Cortex of kidney (tissue), 1 donor: ENCODE measurements at regions not wholly inside any gene's neighbourhood (a gene's known extent, or its start where the extent isn't known, plus 50 kb on each side); places are given as distances from the start of the nearest gene placed in this dataset.

Experiments
- DNase-seq: peaks from one replicate; lab custom pipeline; 2025; lab: John Stamatoyannopoulos, UW

GRCh38 chr14:97350894-97351731, 553.9 kb downstream of the VRK1 start:
- no peak for DNase-seq

GRCh38 chr14:97353102-97353501, 555.9 kb downstream of the VRK1 start:
- DNase-seq = no peak

GRCh38 chr14:97354119-97354722, 557.0 kb downstream of the VRK1 start:
- no peak for DNase-seq

- DNase-seq = no peak
Observed at GRCh38 chr14:97359341-97359740, 562.2 kb downstream of the VRK1 start.

- no peak for DNase-seq
Observed at GRCh38 chr14:97361181-97361580, 564.0 kb downstream of the VRK1 start.

GRCh38 chr14:97361958-97362357, 564.8 kb downstream of the VRK1 start:
- DNase-seq = no peak

GRCh38 chr14:97366400-97366799, 569.2 kb downstream of the VRK1 start:
- no peak for DNase-seq

- DNase-seq = no peak
Observed at GRCh38 chr14:97367278-97367677, 570.1 kb downstream of the VRK1 start.

- DNase-seq = no peak
Observed at GRCh38 chr14:97368049-97368448, 570.9 kb downstream of the VRK1 start.

GRCh38 chr14:97368900-97369564, 571.9 kb downstream of the VRK1 start:
- DNase-seq = no peak

GRCh38 chr14:97369901-97370300, 572.7 kb downstream of the VRK1 start:
- DNase-seq = no peak

- DNase-seq = no peak
Observed at GRCh38 chr14:97376310-97376709, 579.1 kb downstream of the VRK1 start.

- no peak for DNase-seq
Observed at GRCh38 chr14:97377550-97377949, 580.4 kb downstream of the VRK1 start.

- no peak for DNase-seq
Observed at GRCh38 chr14:97379091-97379531, 581.9 kb downstream of the VRK1 start.

- DNase-seq = no peak
Observed at GRCh38 chr14:97380539-97380941, 583.4 kb downstream of the VRK1 start.

- no peak for DNase-seq
Observed at GRCh38 chr14:97381309-97381708, 584.1 kb downstream of the VRK1 start.

GRCh38 chr14:97382616-97383226, 585.5 kb downstream of the VRK1 start:
- no peak for DNase-seq

GRCh38 chr14:97385727-97386126, 588.5 kb downstream of the VRK1 start:
- no peak for DNase-seq

GRCh38 chr14:97387252-97387874, 590.2 kb downstream of the VRK1 start:
- DNase-seq = no peak

GRCh38 chr14:97388408-97388807, 591.2 kb downstream of the VRK1 start:
- DNase-seq = no peak

- DNase-seq = no peak
Observed at GRCh38 chr14:97390096-97390724, 593.0 kb downstream of the VRK1 start.

- DNase-seq = no peak
Observed at GRCh38 chr14:97393244-97393643, 596.1 kb downstream of the VRK1 start.
